ENCODE measurements at regions not wholly inside any gene's neighbourhood (a gene's known extent, or its start where the extent isn't known, plus 50 kb on each side); places are given as distances from the start of the nearest gene placed in this dataset.

DNA sequence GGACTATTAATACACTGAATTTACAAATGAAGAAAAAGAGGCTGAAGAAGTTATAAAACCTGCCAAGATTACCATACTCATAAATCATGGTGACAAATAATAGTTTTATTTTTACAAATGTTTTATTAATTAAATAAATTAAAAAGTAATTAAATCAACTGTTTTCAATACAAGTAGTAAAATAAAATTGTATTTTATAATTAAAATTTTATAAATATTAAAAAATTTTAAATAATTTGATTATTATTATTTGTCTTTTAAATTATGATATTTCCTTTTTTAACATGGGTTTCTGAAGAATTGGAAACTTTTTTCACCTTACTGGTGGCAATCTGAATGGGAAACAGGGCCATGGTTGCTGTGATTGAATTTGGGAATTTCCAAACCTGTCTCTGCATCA is 177.3 kb upstream of the TSHZ2 start:
- Histone ChIP-seq H3K18ac (ENCODE audit: low read depth, low read length) (no peak overlapping the region), H3K27ac (ENCODE audit: insufficient read depth, low read length) (no peak overlapping the region), H2AK9ac (replicated peaks; ENCODE audit: low read depth, low read length, poor library complexity) (no peak overlapping the region), H3K4me3 (ENCODE audit: insufficient read depth, low read depth, low read length) (no peak overlapping the region), H3K4me1 (ENCODE audit: control insufficient read depth, insufficient read depth, low read length) (no peaks in the 10 kb centered on the region), H2BK20ac (ENCODE audit: low read depth, low read length) (no peak overlapping the region), H4K20me1 (ENCODE audit: insufficient read depth, low read length) (no peaks in the 10 kb centered on the region), H3K4ac (ENCODE audit: low read depth, low read length) (no peak overlapping the region), H3K9me3 (ENCODE audit: control insufficient read depth, insufficient read depth, low read length) (no peaks in the 10 kb centered on the region), H4K91ac (ENCODE audit: insufficient read depth, low read depth, low read length) (no peak overlapping the region), H4K5ac (ENCODE audit: low read depth, low read length) (no peak overlapping the region), H3K27me3 (ENCODE audit: control insufficient read depth, insufficient read depth, low read length) (no peaks in the 10 kb centered on the region), H4K8ac (ENCODE audit: low read depth in 2 of 2, low read length in 2 of 2) (no peak overlapping the region), H3K4me2 (ENCODE audit: low read depth, low read length) (no peak overlapping the region), H3K9ac (ENCODE audit: low read depth, low read length) (no peak overlapping the region), H2AK5ac (ENCODE audit: low read depth, low read length) (no peak overlapping the region), H3K14ac (replicated peaks; ENCODE audit: low read depth, low read length) (no peak overlapping the region), H2BK5ac (ENCODE audit: low read depth, low read length, poor library complexity, severe bottlenecking) (no peak overlapping the region), H2AFZ (replicated peaks; ENCODE audit: low read length, poor library complexity) (no peak overlapping the region), H3K23ac (ENCODE audit: low read depth, low read length) (no peak overlapping the region), H2BK120ac (ENCODE audit: low read depth, low read length) (no peak overlapping the region), H3K56ac (ENCODE audit: extremely low read depth, insufficient read depth, low read length) (no peak overlapping the region), H3K36me3 (ENCODE audit: control insufficient read depth, insufficient read depth, low read length) (no peaks in the 10 kb centered on the region), H3K79me1 (ENCODE audit: low read depth in 1 of 2, low read length in 2 of 2) (no peaks in the 10 kb centered on the region), H3K9me1 (ENCODE audit: insufficient read depth, low read length) (no peaks in the 10 kb centered on the region), H2BK15ac (ENCODE audit: low read depth, low read length) (no peak overlapping the region)
- BruUV-seq (replicated peaks): no TSS peak
- dilution Hi-C loops (cut with HindIII; ENCODE audit: low sequenced_read_pairs, unreplicated experiment) (no loop called here), intact Hi-C loops (cut with micrococcal nuclease) (loop anchor here (1.0 to 10.0 kb wide), 2 partner anchors 41 to 480 kb away; no protein-coding TSS in a partner anchor), in situ Hi-C loops (cut with MboI; ENCODE audit: low sequenced_read_pairs) (no loop called here)
- DNase-seq: no peak
- ChIA-PET CTCF (no interaction called here), POLR2A (ENCODE audit: unreplicated experiment) (no interaction called here)
- TF ChIP-seq SMC3 (IDR thresholded peaks at IDR 0.05; ENCODE audit: low read depth, low read length) (no peak), BHLHE40 (IDR thresholded peaks at IDR 0.05; ENCODE audit: low read depth, low read length) (no peak), MAFK (IDR thresholded peaks at IDR 0.05; ENCODE audit: low read depth, low read length) (no peak), FOS (IDR thresholded peaks at IDR 0.05; ENCODE audit: low read depth, low read length) (no peak)
- ATAC-seq (ENCODE audit: low read depth): no peak

Data from IMR-90 (cell line).